CD14-positive monocyte (primary cell): ENCODE measurements at regions not wholly inside any gene's neighbourhood (a gene's known extent, or its start where the extent isn't known, plus 50 kb on each side); places are given as distances from the start of the nearest gene placed in this dataset.

Experiments
- DNase-seq, 3 donors: peaks; one replicate each; pipeline ENCODE4 v3.0.0-alpha.2; 2011 to 2022
- H2AFZ ChIP-seq: 2 replicates; pipeline ENCODE4 v1.6.0; 2012; ENCODE audit warnings: mild to moderate bottlenecking, low read depth, low read length, inconsistent platforms; ENCODE audit not compliant: insufficient read depth, poor library complexity, severe bottlenecking
- H3K27ac ChIP-seq, 2 donors: 1 replicate in 1 of 2; 2 replicates in 1 of 2; pipeline ENCODE4 v1.5.1; 2012 to 2013; ENCODE audit warnings: low read length in 2 of 2, control low read depth in 1 of 2, inconsistent platforms in 1 of 2, low read depth in 1 of 2, mild to moderate bottlenecking in 1 of 2
- H3K27me3 ChIP-seq, 2 donors: one replicate each; pipeline versions ENCODE4 v1.6.0 to v1.6.1; 2011 to 2013; ENCODE audit warnings: low read length in 2 of 2; ENCODE audit not compliant: control insufficient read depth in 2 of 2, insufficient read depth in 2 of 2
- H3K36me3 ChIP-seq, 2 donors: replicated peaks in 1 of 2; 1 replicate in 1 of 2; 2 replicates in 1 of 2; pipeline versions ENCODE4 v1.5.1 to v1.6.1; 2012 to 2013; ENCODE audit warnings: low read length in 2 of 2, control low read depth in 1 of 2, inconsistent platforms in 1 of 2, mild to moderate bottlenecking in 1 of 2; ENCODE audit not compliant: insufficient read depth in 2 of 2, control insufficient read depth in 1 of 2
- H3K4me1 ChIP-seq, 2 donors: 1 replicate in 1 of 2; 2 replicates in 1 of 2; pipeline versions ENCODE4 v1.5.1 to v1.6.1; 2012 to 2013; ENCODE audit warnings: low read length in 2 of 2, control low read depth in 1 of 2, inconsistent platforms in 1 of 2, mild to moderate bottlenecking in 1 of 2, moderate library complexity in 1 of 2; ENCODE audit not compliant: insufficient read depth in 2 of 2, control insufficient read depth in 1 of 2
- H3K4me2 ChIP-seq: replicated peaks from 2 replicates; pipeline ENCODE3; 2012; ENCODE audit warnings: low read length, moderate library complexity, mild to moderate bottlenecking; ENCODE audit not compliant: poor library complexity, severe bottlenecking; ENCODE audit errors: extremely low read depth
- H3K4me3 ChIP-seq, 3 experiments: fragments of 200-600 bp in 1 of 3; sonication (generic) in 1 of 3; replicated peaks in 1 of 3; 1 replicate in 2 of 3; 2 replicates in 1 of 3; pipeline ENCODE4 v1.5.1; 2011 to 2013; ENCODE audit warnings: low read length in 3 of 3, mild to moderate bottlenecking in 3 of 3, control low read depth in 2 of 3, low read depth in 2 of 3, inconsistent platforms in 1 of 3, moderate library complexity in 1 of 3
- H3K79me2 ChIP-seq: 2 replicates; pipeline ENCODE4 v1.6.0; 2012; ENCODE audit warnings: mild to moderate bottlenecking, control low read depth, inconsistent platforms, low read length, moderate library complexity; ENCODE audit not compliant: insufficient read depth
- H3K9ac ChIP-seq: 2 replicates; pipeline ENCODE4 v1.6.0; 2017; ENCODE audit warnings: low read length, mild to moderate bottlenecking; ENCODE audit not compliant: insufficient read depth, poor library complexity, severe bottlenecking
- H3K9me3 ChIP-seq, 2 donors: replicated peaks in 1 of 2; 1 replicate in 1 of 2; 2 replicates in 1 of 2; pipeline versions ENCODE4 v1.5.1 to v1.6.1; 2012 to 2013; ENCODE audit warnings: low read length in 2 of 2, control low read depth in 1 of 2; ENCODE audit not compliant: control insufficient read depth in 1 of 2, insufficient read depth in 1 of 2
- H4K20me1 ChIP-seq: 2 replicates; pipeline ENCODE4 v1.6.0; 2012; ENCODE audit warnings: mild to moderate bottlenecking, low read length, control low read depth, moderate library complexity; ENCODE audit not compliant: insufficient read depth
- H3K27ac Mint-ChIP-seq, 7 donors: one replicate each; pipeline ENCODE4 v1.8.0; 2020; ENCODE audit warnings: mild to moderate bottlenecking in 7 of 7, mixed read lengths in 7 of 7, moderate library complexity in 6 of 7, inconsistent platforms in 2 of 7
- H3K27me3 Mint-ChIP-seq, 3 donors: one replicate each; pipeline ENCODE4 v1.8.0; 2021 to 2022; ENCODE audit warnings: low read depth in 3 of 3, mild to moderate bottlenecking in 3 of 3, mixed read lengths in 3 of 3, moderate library complexity in 3 of 3, inconsistent platforms in 1 of 3
- H3K36me3 Mint-ChIP-seq, 2 donors: one replicate each; pipeline ENCODE4 v1.8.0; 2020; ENCODE audit warnings: mixed read lengths in 2 of 2, inconsistent platforms in 1 of 2, mild to moderate bottlenecking in 1 of 2
- H3K4me1 Mint-ChIP-seq: one replicate; pipeline ENCODE4 v1.8.0; 2020; ENCODE audit warnings: mild to moderate bottlenecking, mixed read lengths
- H3K4me3 Mint-ChIP-seq, 2 donors: one replicate each; pipeline ENCODE4 v1.8.0; 2020; ENCODE audit warnings: mild to moderate bottlenecking in 2 of 2, mixed read lengths in 2 of 2, moderate library complexity in 1 of 2
- H3K9me3 Mint-ChIP-seq, 7 donors: one replicate each; pipeline ENCODE4 v1.8.0; 2020 to 2022; ENCODE audit warnings: mixed read lengths in 7 of 7, mild to moderate bottlenecking in 6 of 7, moderate library complexity in 6 of 7, inconsistent platforms in 2 of 7
- CTCF ChIP-seq: fragments of 200-600 bp; IDR thresholded peaks from one replicate; pipeline ENCODE4 v1.8.0; 2022; ENCODE audit warnings: antibody characterized with exemption, mild to moderate bottlenecking
- WGBS: methylation state at CpG from one replicate; pipeline ENCODE4 v1.1.5; 2013; ENCODE audit warnings: missing lambda C conversion rate; ENCODE audit not compliant: insufficient coverage; 5-methylcytosine and 5-hydroxymethylcytosine counted together
- intact Hi-C, 2 donors: fragments of 100-400 bp; cut with micrococcal nuclease; formaldehyde crosslinking; loops; one replicate each; pipeline versions ENCODE4 v1.15.0 to v1.15.1; 2023

- peak overlapping the region in 4 of 7 donors; percentile 42 to 97 (median 58) for H3K27ac Mint-ChIP-seq
- H3K4me1 Mint-ChIP-seq, result peaks cover 33% of the 10 kb centered on the region
- Histone ChIP-seq H3K36me3 (no peaks in the 10 kb centered on the region), H3K27me3 (no peaks in the 10 kb centered on the region), H3K4me2 (no peak overlapping the region), H3K27ac (no peak overlapping the region), H4K20me1 (no peaks in the 10 kb centered on the region), H3K4me3 (no peak overlapping the region), H3K9ac (no peak overlapping the region), H2AFZ (no peak overlapping the region), H3K9me3 (no peaks in the 10 kb centered on the region), H3K4me1 (peaks cover 40 to 44% of the 10 kb centered on the region in 2 donors), H3K79me2 (no peaks in the 10 kb centered on the region)
- TF ChIP-seq CTCF, result no peak
- no peak for DNase-seq
- peaks cover 0 to 8% (median 4%) of the 10 kb centered on the region in 7 donors for H3K9me3 Mint-ChIP-seq
- H3K27me3 Mint-ChIP-seq, result peaks cover 0 to 2% (median 1%) of the 10 kb centered on the region in 3 donors
- peaks cover 0 to 2% of the 10 kb centered on the region in 2 donors for H3K36me3 Mint-ChIP-seq
- WGBS, result 100% methylated on average over 3 of the region's 19 CpGs
- H3K4me3 Mint-ChIP-seq, result no peak overlapping the region
- intact Hi-C loops, result loop anchor here (2.0 to 5.0 kb wide), 5 partner anchors 29 to 234 kb away; partner anchors contain the start of gene IER5L (in 1 of the 2)
These were observed 209.3 kb downstream of the C9orf50 start for GRCh38 chr9:129411501-129412175.

GRCh38 chr9:129410226-129410625 lies 210.7 kb downstream of the C9orf50 start:
- Mint-ChIP-seq H3K4me1 (peaks cover 33% of the 10 kb centered on the region), H3K4me3 (no peak overlapping the region), H3K27me3 (peaks cover 1 to 3% (median 2%) of the 10 kb centered on the region in 3 donors), H3K27ac (peak overlapping the region in 2 of 7 donors; percentile 7 to 26), H3K9me3 (peaks cover 0 to 8% (median 4%) of the 10 kb centered on the region in 7 donors), H3K36me3 (no peaks in the 10 kb centered on the region)
- no peak for TF ChIP-seq CTCF
- Histone ChIP-seq H3K4me3 (no peak overlapping the region), H3K27ac (no peak overlapping the region), H3K36me3 (no peaks in the 10 kb centered on the region), H3K9me3 (no peaks in the 10 kb centered on the region), H3K4me2 (no peak overlapping the region), H2AFZ (no peak overlapping the region), H3K9ac (no peak overlapping the region), H3K4me1 (peaks cover 34 to 40% of the 10 kb centered on the region in 2 donors), H3K27me3 (no peaks in the 10 kb centered on the region), H4K20me1 (no peaks in the 10 kb centered on the region), H3K79me2 (no peaks in the 10 kb centered on the region)
- DNase-seq, result no peak
- 100% methylated on average over 2 of the region's 4 CpGs for WGBS
- intact Hi-C loops, result loop anchor here (5.0 kb wide), 2 partner anchors 77 to 233 kb away; partner anchors contain the start of gene IER5L (in 1 of the 2)
